ENCODE measurements at regions not wholly inside any gene's neighbourhood (a gene's known extent, or its start where the extent isn't known, plus 50 kb on each side); places are given as distances from the start of the nearest gene placed in this dataset.

- TF ChIP-seq ARHGAP35 (CRISPR knock-in tag; IDR thresholded peaks at IDR 0.05; ENCODE audit: borderline replicate concordance): no peak
- no peak for TF ChIP-seq TCF12 (IDR thresholded peaks at IDR 0.05)
- TF ChIP-seq TCF12 (CRISPR knock-in tag; IDR thresholded peaks at IDR 0.05): no peak
- TF ChIP-seq PTBP1 (IDR thresholded peaks at IDR 0.05; ENCODE audit: low read depth, low read length, poor library complexity, severe bottlenecking): no peak
- no peak for TF ChIP-seq RARG (CRISPR knock-in tag; IDR thresholded peaks at IDR 0.05; ENCODE audit: low read depth)
- TF ChIP-seq ZFP41 (CRISPR knock-in tag; IDR thresholded peaks at IDR 0.05; ENCODE audit: borderline replicate concordance): no peak
- TF ChIP-seq HNRNPLL (IDR thresholded peaks at IDR 0.05; ENCODE audit: low read depth, low read length, poor library complexity, severe bottlenecking): no peak
- TF ChIP-seq, protein P1, sequence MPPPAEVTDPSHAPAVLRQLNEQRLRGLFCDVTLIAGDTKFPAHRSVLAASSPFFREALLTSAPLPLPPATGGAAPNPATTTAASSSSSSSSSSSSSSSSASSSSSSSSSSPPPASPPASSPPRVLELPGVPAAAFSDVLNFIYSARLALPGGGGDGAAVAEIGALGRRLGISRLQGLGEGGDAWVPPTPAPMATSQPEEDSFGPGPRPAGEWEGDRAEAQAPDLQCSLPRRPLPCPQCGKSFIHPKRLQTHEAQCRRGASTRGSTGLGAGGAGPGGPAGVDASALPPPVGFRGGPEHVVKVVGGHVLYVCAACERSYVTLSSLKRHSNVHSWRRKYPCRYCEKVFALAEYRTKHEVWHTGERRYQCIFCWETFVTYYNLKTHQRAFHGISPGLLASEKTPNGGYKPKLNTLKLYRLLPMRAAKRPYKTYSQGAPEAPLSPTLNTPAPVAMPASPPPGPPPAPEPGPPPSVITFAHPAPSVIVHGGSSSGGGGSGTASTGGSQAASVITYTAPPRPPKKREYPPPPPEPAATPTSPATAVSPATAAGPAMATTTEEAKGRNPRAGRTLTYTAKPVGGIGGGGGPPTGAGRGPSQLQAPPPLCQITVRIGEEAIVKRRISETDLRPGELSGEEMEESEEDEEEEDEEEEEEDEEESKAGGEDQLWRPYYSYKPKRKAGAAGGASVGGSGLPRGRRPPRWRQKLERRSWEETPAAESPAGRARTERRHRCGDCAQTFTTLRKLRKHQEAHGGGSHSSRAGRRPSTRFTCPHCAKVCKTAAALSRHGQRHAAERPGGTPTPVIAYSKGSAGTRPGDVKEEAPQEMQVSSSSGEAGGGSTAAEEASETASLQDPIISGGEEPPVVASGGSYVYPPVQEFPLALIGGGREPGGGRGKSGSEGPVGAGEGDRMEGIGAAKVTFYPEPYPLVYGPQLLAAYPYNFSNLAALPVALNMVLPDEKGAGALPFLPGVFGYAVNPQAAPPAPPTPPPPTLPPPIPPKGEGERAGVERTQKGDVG (CRISPR knock-in tag; IDR thresholded peaks at IDR 0.05; ENCODE audit: borderline replicate concordance): no peak
- TF ChIP-seq ZNF274 (CRISPR knock-in tag; IDR thresholded peaks at IDR 0.05): no peak
- TF ChIP-seq MTF2 (CRISPR knock-in tag; IDR thresholded peaks at IDR 0.05; ENCODE audit: borderline replicate concordance): no peak
These were observed 61.6 kb upstream of the OR4E1 start for GRCh38 chr14:21735200-21735599.

Data from HepG2 (cell line).